Prostate gland (tissue), 2 donors: ENCODE measurements at regions not wholly inside any gene's neighbourhood (a gene's known extent, or its start where the extent isn't known, plus 50 kb on each side); places are given as distances from the start of the nearest gene placed in this dataset.
"Not testable (repeated sequence)": the region's sequence is repeated elsewhere in the genome, so short reads cannot be mapped to it uniquely, and the experiment has no call there.

Experiments used
- POLR2AphosphoS5 ChIP-seq: sonication (generic); formaldehyde crosslinking; IDR thresholded peaks from one replicate; pipeline ENCODE4 v1.6.1; 2017; ENCODE audit warnings: antibody characterized with exemption
- TF ChIP-seq, protein P1 (sequence below), 4 experiments: fragments of 200-600 bp in 2 of 4; fragments of 450-650 bp in 2 of 4; sonication (generic) in 2 of 4; IDR thresholded peaks; 1 replicate in 3 of 4; 2 replicates in 1 of 4; pipeline ENCODE4 v1.5.1; 2016 to 2019; ENCODE audit warnings: antibody characterized with exemption in 4 of 4, mild to moderate bottlenecking in 2 of 4, moderate library complexity in 2 of 4

DNA sequence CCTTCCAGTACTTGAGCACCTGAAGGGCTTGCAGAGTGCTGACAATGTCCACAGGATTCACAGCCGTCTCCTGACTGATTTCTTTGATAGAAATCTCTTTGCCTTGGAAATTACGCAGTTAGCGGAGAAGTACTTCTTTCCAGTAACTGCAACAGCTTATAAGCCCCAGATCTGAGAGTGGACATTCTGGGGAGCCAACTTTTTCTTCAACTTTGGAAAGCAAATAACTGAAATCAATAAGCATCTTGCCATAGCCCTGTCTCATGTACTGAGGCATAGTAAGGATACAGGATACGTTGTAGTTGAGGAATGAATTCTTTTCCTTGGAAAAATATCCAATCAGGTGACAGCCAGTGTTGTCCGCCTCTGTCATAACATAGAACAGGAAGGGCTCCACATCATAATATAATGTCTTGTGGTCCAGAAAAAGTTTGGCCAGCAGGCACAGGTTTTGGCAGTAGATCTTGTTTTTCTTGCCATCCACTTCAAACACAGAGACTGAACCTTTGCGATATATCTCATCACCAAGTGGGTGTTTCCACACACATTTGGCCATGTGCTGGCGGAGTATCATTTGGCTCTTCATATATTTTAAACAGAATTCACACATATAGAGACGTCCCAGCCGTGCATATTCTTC is 711.1 kb upstream of the DIAPH2 start:
- TF ChIP-seq POLR2AphosphoS5, result not testable (repeated sequence)
- TF ChIP-seq, protein P1, sequence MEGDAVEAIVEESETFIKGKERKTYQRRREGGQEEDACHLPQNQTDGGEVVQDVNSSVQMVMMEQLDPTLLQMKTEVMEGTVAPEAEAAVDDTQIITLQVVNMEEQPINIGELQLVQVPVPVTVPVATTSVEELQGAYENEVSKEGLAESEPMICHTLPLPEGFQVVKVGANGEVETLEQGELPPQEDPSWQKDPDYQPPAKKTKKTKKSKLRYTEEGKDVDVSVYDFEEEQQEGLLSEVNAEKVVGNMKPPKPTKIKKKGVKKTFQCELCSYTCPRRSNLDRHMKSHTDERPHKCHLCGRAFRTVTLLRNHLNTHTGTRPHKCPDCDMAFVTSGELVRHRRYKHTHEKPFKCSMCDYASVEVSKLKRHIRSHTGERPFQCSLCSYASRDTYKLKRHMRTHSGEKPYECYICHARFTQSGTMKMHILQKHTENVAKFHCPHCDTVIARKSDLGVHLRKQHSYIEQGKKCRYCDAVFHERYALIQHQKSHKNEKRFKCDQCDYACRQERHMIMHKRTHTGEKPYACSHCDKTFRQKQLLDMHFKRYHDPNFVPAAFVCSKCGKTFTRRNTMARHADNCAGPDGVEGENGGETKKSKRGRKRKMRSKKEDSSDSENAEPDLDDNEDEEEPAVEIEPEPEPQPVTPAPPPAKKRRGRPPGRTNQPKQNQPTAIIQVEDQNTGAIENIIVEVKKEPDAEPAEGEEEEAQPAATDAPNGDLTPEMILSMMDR (IDR thresholded peaks at IDR 0.05), result not testable (repeated sequence)
